Vagina (tissue), 2 donors: ENCODE measurements at regions not wholly inside any gene's neighbourhood (a gene's known extent, or its start where the extent isn't known, plus 50 kb on each side); places are given as distances from the start of the nearest gene placed in this dataset.

Experiments
- CTCF ChIP-seq, 3 experiments: fragments of 450-650 bp in 2 of 3; fragments of 200-600 bp in 1 of 3; sonication (generic) in 1 of 3; IDR thresholded peaks; one replicate each; pipeline ENCODE4 v1.5.1; 2017 to 2019; ENCODE audit warnings: antibody characterized with exemption in 3 of 3, mild to moderate bottlenecking in 2 of 3, moderate library complexity in 2 of 3
- POLR2A ChIP-seq, 2 donors: fragments of 450-650 bp; IDR thresholded peaks; one replicate each; pipeline ENCODE4 v1.6.1; 2017; ENCODE audit warnings: antibody characterized with exemption in 2 of 2, mild to moderate bottlenecking in 2 of 2, moderate library complexity in 2 of 2

GRCh38 chr14:99011385-99011784, 260.6 kb downstream of the BCL11B start:
- TF ChIP-seq CTCF (IDR thresholded peaks at IDR 0.05) (no peak), POLR2A (IDR thresholded peaks at IDR 0.05) (no peak)
